ENCODE measurements at regions not wholly inside any gene's neighbourhood (a gene's known extent, or its start where the extent isn't known, plus 50 kb on each side); places are given as distances from the start of the nearest gene placed in this dataset.

GRCh38 chr4:11514779-11515419, 86.2 kb upstream of the HS3ST1 start:
- Histone ChIP-seq H3K27me3 (no peaks in the 10 kb centered on the region), H3K4me1 (no peaks in the 10 kb centered on the region), H3K9me3 (no peaks in the 10 kb centered on the region), H3K4me3 (no peak overlapping the region), H3K27ac (no peak overlapping the region), H3K36me3 (no peaks in the 10 kb centered on the region)
- intact Hi-C loops (cut with DNase I; ENCODE audit: low total_unique reads) = no loop called here
- no peak for DNase-seq
- TF ChIP-seq, protein P1, sequence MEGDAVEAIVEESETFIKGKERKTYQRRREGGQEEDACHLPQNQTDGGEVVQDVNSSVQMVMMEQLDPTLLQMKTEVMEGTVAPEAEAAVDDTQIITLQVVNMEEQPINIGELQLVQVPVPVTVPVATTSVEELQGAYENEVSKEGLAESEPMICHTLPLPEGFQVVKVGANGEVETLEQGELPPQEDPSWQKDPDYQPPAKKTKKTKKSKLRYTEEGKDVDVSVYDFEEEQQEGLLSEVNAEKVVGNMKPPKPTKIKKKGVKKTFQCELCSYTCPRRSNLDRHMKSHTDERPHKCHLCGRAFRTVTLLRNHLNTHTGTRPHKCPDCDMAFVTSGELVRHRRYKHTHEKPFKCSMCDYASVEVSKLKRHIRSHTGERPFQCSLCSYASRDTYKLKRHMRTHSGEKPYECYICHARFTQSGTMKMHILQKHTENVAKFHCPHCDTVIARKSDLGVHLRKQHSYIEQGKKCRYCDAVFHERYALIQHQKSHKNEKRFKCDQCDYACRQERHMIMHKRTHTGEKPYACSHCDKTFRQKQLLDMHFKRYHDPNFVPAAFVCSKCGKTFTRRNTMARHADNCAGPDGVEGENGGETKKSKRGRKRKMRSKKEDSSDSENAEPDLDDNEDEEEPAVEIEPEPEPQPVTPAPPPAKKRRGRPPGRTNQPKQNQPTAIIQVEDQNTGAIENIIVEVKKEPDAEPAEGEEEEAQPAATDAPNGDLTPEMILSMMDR (IDR thresholded peaks at IDR 0.05) = no peak
- TF ChIP-seq POLR2A (IDR thresholded peaks at IDR 0.05) = no peak

DNA sequence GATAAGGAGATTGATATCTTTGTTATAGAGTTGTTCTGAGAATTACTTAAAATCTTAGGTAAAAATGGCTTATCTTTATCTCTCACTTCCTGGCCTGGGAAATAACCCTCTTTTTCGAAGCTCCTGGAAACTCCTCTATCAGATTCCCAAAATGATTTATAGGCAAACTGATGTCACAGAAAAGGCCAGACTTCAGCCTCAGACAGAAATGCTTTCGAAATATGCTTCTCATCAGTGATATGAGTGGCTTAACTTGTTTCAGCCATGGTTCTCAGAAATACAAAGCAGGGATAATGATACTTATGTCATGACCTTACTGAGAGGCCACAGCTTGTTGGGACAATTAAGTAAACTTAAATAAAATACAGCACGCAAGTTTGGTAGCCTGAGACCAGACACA, 85.3 kb upstream of the HS3ST1 start:
- no peak overlapping the region for H3K27ac ChIP-seq
- DNase-seq = no peak
- TF ChIP-seq, protein P1 (IDR thresholded peaks at IDR 0.05) = no peak
- TF ChIP-seq POLR2A (IDR thresholded peaks at IDR 0.05) = no peak

GRCh38 chr4:11512871-11513270, 84.2 kb upstream of the HS3ST1 start:
- Histone ChIP-seq H3K9me3 (no peaks in the 10 kb centered on the region), H3K4me3 (no peak overlapping the region), H3K27me3 (no peaks in the 10 kb centered on the region), H3K36me3 (no peaks in the 10 kb centered on the region), H3K27ac (no peak overlapping the region), H3K4me1 (no peaks in the 10 kb centered on the region)
- no peak for TF ChIP-seq POLR2A (IDR thresholded peaks at IDR 0.05)
- TF ChIP-seq, protein P1 (IDR thresholded peaks at IDR 0.05) = no peak
- no peak for DNase-seq
- intact Hi-C loops (cut with DNase I; ENCODE audit: low total_unique reads) = no loop called here

More for the DNA sequence above, 85.3 kb upstream of the HS3ST1 start:
- Histone ChIP-seq H3K9me3 (no peaks in the 10 kb centered on the region), H3K36me3 (no peaks in the 10 kb centered on the region), H3K4me1 (no peaks in the 10 kb centered on the region), H3K4me3 (no peak overlapping the region), H3K27me3 (no peaks in the 10 kb centered on the region)
- intact Hi-C loops (cut with DNase I; ENCODE audit: low total_unique reads) = no loop called here

DNA sequence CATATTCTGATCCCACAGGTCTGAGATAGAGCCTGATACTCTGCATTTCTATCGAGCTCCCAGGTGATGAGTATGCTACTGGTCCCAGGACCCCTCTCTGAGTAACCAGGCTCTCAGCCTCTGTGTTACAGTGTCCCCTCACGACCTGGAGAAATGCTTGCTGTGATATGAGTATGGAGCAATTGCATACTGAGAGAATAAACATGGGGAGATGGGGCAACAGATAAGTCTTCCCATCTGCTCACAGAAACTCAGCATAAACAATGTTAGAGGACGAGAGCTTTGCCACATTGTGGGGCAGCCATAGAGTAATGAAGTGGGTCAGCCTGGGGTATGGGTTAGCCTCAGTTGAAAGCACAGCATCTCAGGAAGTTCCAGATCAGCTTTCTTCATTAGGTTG, 82.6 kb upstream of the HS3ST1 start:
- no peak for TF ChIP-seq POLR2A (IDR thresholded peaks at IDR 0.05)
- TF ChIP-seq, protein P1 (IDR thresholded peaks at IDR 0.05) = no peak
- intact Hi-C loops (cut with DNase I; ENCODE audit: low total_unique reads) = no loop called here
- no peaks in the 10 kb centered on the region for H3K27me3 ChIP-seq
- no peak overlapping the region for H3K27ac ChIP-seq
- no peaks in the 10 kb centered on the region for H3K36me3 ChIP-seq
- H3K4me1 ChIP-seq = no peaks in the 10 kb centered on the region
- H3K9me3 ChIP-seq = no peaks in the 10 kb centered on the region
- no peak overlapping the region for H3K4me3 ChIP-seq
- DNase-seq = no peak

DNA sequence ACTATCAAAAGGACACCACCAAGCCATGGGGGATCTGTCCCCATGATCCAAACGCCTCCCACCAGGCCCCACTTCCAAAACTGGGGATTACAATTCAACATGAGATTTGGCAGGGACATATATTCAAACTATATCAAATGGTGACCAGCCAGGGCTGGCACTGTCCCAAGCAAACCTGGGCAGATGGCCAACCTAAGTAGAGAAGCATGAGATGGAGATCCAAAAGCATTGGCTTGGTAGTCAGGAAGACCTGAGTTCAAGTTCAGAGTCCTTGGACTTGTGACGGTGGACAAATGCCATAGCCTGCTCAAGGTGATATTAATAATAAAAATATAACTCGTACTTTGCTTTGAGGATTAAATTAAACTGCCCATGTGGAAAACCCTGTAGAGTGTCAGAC, 79.2 kb upstream of the HS3ST1 start:
- intact Hi-C loops (cut with DNase I; ENCODE audit: low total_unique reads) = no loop called here
- no peaks in the 10 kb centered on the region for H3K9me3 ChIP-seq
- H3K27ac ChIP-seq = no peak overlapping the region
- H3K36me3 ChIP-seq = no peaks in the 10 kb centered on the region
- no peak overlapping the region for H3K4me3 ChIP-seq
- no peaks in the 10 kb centered on the region for H3K27me3 ChIP-seq
- H3K4me1 ChIP-seq = no peaks in the 10 kb centered on the region
- TF ChIP-seq POLR2A (IDR thresholded peaks at IDR 0.05) = no peak
- TF ChIP-seq, protein P1 (IDR thresholded peaks at IDR 0.05) = no peak
- DNase-seq = no peak
